ENCODE measurements at regions not wholly inside any gene's neighbourhood (a gene's known extent, or its start where the extent isn't known, plus 50 kb on each side); places are given as distances from the start of the nearest gene placed in this dataset.

DNA sequence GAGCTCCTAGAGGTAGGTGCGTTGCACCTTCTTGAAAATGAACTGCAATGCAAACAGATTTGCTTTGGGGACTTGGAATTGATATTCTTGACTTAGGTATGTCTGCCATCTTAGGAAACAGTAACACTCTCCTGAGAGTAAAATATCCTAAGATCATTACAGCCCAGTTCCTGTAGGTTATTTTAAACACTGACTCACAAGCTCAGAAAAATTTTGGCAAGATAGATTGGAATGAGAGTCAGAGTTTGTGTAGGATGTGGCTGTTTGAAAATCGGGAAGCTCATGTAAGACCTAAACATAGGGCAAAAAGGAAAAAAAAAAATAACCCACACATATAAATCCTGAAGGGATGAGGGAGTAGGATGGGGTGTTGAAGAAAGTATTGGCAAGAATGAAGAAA lies 377.0 kb upstream of the LRRC4C start:
- TF ChIP-seq, protein P1, sequence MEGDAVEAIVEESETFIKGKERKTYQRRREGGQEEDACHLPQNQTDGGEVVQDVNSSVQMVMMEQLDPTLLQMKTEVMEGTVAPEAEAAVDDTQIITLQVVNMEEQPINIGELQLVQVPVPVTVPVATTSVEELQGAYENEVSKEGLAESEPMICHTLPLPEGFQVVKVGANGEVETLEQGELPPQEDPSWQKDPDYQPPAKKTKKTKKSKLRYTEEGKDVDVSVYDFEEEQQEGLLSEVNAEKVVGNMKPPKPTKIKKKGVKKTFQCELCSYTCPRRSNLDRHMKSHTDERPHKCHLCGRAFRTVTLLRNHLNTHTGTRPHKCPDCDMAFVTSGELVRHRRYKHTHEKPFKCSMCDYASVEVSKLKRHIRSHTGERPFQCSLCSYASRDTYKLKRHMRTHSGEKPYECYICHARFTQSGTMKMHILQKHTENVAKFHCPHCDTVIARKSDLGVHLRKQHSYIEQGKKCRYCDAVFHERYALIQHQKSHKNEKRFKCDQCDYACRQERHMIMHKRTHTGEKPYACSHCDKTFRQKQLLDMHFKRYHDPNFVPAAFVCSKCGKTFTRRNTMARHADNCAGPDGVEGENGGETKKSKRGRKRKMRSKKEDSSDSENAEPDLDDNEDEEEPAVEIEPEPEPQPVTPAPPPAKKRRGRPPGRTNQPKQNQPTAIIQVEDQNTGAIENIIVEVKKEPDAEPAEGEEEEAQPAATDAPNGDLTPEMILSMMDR (CRISPR knock-in tag; IDR thresholded peaks at IDR 0.05) = no peak
- TF ChIP-seq NR2F1 (CRISPR knock-in tag; IDR thresholded peaks at IDR 0.05) (no peak), MBD4 (IDR thresholded peaks at IDR 0.05; ENCODE audit: borderline replicate concordance, low read length) (no peak), ZNF577 (CRISPR knock-in tag; IDR thresholded peaks at IDR 0.05; ENCODE audit: borderline replicate concordance, low read depth) (no peak), ZNF713 (CRISPR knock-in tag; IDR thresholded peaks at IDR 0.05) (no peak), NCOA1 (CRISPR knock-in tag; IDR thresholded peaks at IDR 0.05) (no peak), NFATC3 (CRISPR knock-in tag; IDR thresholded peaks at IDR 0.05) (no peak), ATF1 (CRISPR knock-in tag; IDR thresholded peaks at IDR 0.05) (no peak), TOE1 (CRISPR knock-in tag; IDR thresholded peaks at IDR 0.05) (no peak), POLR2A (IDR thresholded peaks at IDR 0.05; ENCODE audit: insufficient read depth in 1 of 2, low read depth in 2 of 2, low read length in 2 of 2) (no peak), SIN3B (IDR thresholded peaks at IDR 0.05; ENCODE audit: low read length) (no peak), TGIF2 (CRISPR knock-in tag; IDR thresholded peaks at IDR 0.05) (no peak)
